ENCODE measurements at regions not wholly inside any gene's neighbourhood (a gene's known extent, or its start where the extent isn't known, plus 50 kb on each side); places are given as distances from the start of the nearest gene placed in this dataset.
A peak's percentile ranks its signal among the peaks of the same experiment; 100 is the strongest.

- no peak for DNase-seq (ENCODE audit: low spot score)
Observed at GRCh38 chr6:168968228-168968627, 285.4 kb downstream of the THBS2 start.

GRCh38 chr6:168967281-168967925 lies 286.2 kb downstream of the THBS2 start:
- no peak for DNase-seq (ENCODE audit: low spot score)

GRCh38 chr6:168964138-168964835 lies 289.4 kb downstream of the THBS2 start:
- DNase-seq (ENCODE audit: low spot score), result no peak

- DNase-seq (ENCODE audit: low spot score), result no peak
Observed at GRCh38 chr6:168962886-168963285, 290.8 kb downstream of the THBS2 start.

GRCh38 chr6:168961264-168961656 lies 292.4 kb downstream of the THBS2 start:
- DNase-seq (ENCODE audit: low spot score), result no peak

GRCh38 chr6:168960551-168961263 lies 292.9 kb downstream of the THBS2 start:
- no peak for DNase-seq (ENCODE audit: low spot score)

GRCh38 chr6:168959696-168960095 lies 293.9 kb downstream of the THBS2 start:
- no peak for DNase-seq (ENCODE audit: low spot score)

- peak; percentile 74 for DNase-seq (ENCODE audit: low spot score)
Observed at GRCh38 chr6:168956884-168957730, 296.5 kb downstream of the THBS2 start.

- DNase-seq (ENCODE audit: low spot score), result no peak
Observed at GRCh38 chr6:168956141-168956838, 297.4 kb downstream of the THBS2 start.

- no peak for DNase-seq (ENCODE audit: low spot score)
Observed at GRCh38 chr6:168953461-168953860, 300.2 kb downstream of the THBS2 start.

GRCh38 chr6:168951217-168951616 lies 302.4 kb downstream of the THBS2 start:
- DNase-seq (ENCODE audit: low spot score), result no peak

- DNase-seq (ENCODE audit: low spot score), result no peak
Observed at GRCh38 chr6:168950858-168951214, 302.8 kb downstream of the THBS2 start.

- DNase-seq (ENCODE audit: low spot score), result no peak
Observed at GRCh38 chr6:168949981-168950857, 303.4 kb downstream of the THBS2 start.

GRCh38 chr6:168948990-168949531 lies 304.6 kb downstream of the THBS2 start:
- DNase-seq (ENCODE audit: low spot score), result no peak

- DNase-seq (ENCODE audit: low spot score), result no peak
Observed at GRCh38 chr6:168948002-168948401, 305.6 kb downstream of the THBS2 start.

GRCh38 chr6:168943231-168943905 lies 310.3 kb downstream of the THBS2 start:
- no peak for DNase-seq (ENCODE audit: low spot score)

GRCh38 chr6:168942646-168943045 lies 311.0 kb downstream of the THBS2 start:
- no peak for DNase-seq (ENCODE audit: low spot score)

- no peak for DNase-seq (ENCODE audit: low spot score)
Observed at GRCh38 chr6:168941036-168941435, 312.6 kb downstream of the THBS2 start.

- DNase-seq (ENCODE audit: low spot score), result no peak
Observed at GRCh38 chr6:168939796-168940195, 313.9 kb downstream of the THBS2 start.

- no peak for DNase-seq (ENCODE audit: low spot score)
Observed at GRCh38 chr6:168939041-168939440, 314.6 kb downstream of the THBS2 start.
